ENCODE measurements at regions not wholly inside any gene's neighbourhood (a gene's known extent, or its start where the extent isn't known, plus 50 kb on each side); places are given as distances from the start of the nearest gene placed in this dataset.

- TF ChIP-seq ZBTB7A (IDR thresholded peaks at IDR 0.05; ENCODE audit: borderline replicate concordance, control insufficient read depth, low read depth, low read length) (no peak), BCLAF1 (IDR thresholded peaks at IDR 0.05; ENCODE audit: borderline replicate concordance in 1 of 2, control insufficient read depth in 1 of 2, low read depth in 2 of 2, low read length in 1 of 2) (no peak), PRPF4 (IDR thresholded peaks at IDR 0.05; ENCODE audit: insufficient read depth, low read depth, low read length, poor library complexity, severe bottlenecking) (no peak)
These were observed 460.5 kb downstream of the COG6 start (continued) for GRCh38 chr13:40116008-40116407.

- POLR2A ChIA-PET = interaction anchor here (0.7 kb wide), 1 partner anchor 17 kb away, joined by 3 read pairs; no protein-coding TSS in a partner anchor
- no peak for ATAC-seq
- in situ Hi-C loops (cut with MboI) = no loop called here
- TF ChIP-seq POLR2A (conservative IDR thresholded peaks at IDR 0.05) = no peak
- TF ChIP-seq RB1 (IDR thresholded peaks at IDR 0.05; ENCODE audit: low read depth) = no peak
- TF ChIP-seq PRDM10 (IDR thresholded peaks at IDR 0.05; ENCODE audit: partially characterized antibody) = no peak
- no peak for TF ChIP-seq ZNF740 (CRISPR knock-in tag; IDR thresholded peaks at IDR 0.05)
- TF ChIP-seq ZNF740 (tag; IDR thresholded peaks at IDR 0.05) = no peak
- TF ChIP-seq FOXP1 (CRISPR knock-in tag; IDR thresholded peaks at IDR 0.05) = no peak
- no peak for TF ChIP-seq LARP7 (IDR thresholded peaks at IDR 0.05)
- TF ChIP-seq ZNF316 (IDR thresholded peaks at IDR 0.05) = no peak
These were observed 462.9 kb downstream of the COG6 start for GRCh38 chr13:40118337-40118736.

More at GRCh38 chr13:40118337-40118736, 462.9 kb downstream of the COG6 start:
- Histone ChIP-seq H3K4me1 (replicated peaks in 1 of 2; ENCODE audit: control insufficient read depth in 2 of 2, insufficient read depth in 2 of 2, low read length in 2 of 2) (peaks cover 0 to 11% of the 10 kb centered on the region in 2 experiments; a peak in 2 of 5 replicates), H3K9ac (ENCODE audit: insufficient read depth in 1 of 2, low read depth in 2 of 2, low read length in 2 of 2) (no peak overlapping the region), H3K4me3 (no peak overlapping the region), H3K4me2 (ENCODE audit: insufficient read depth, low read length) (no peak overlapping the region), H3K9me3 (replicated peaks; ENCODE audit: control insufficient read depth, insufficient read depth, low read depth, low read length) (no peaks in the 10 kb centered on the region), H3K9me1 (ENCODE audit: control insufficient read depth, insufficient read depth, low read length) (no peaks in the 10 kb centered on the region), H4K20me1 (replicated peaks; ENCODE audit: control insufficient read depth, insufficient read depth, low read length) (no peaks in the 10 kb centered on the region), H3K36me3 (ENCODE audit: control insufficient read depth, insufficient read depth, low read length) (no peaks in the 10 kb centered on the region), H3K27ac (ENCODE audit: extremely low read depth, low read depth, low read length) (no peak overlapping the region), H2AFZ (ENCODE audit: low read depth, low read length) (no peak overlapping the region), H3K27me3 (ENCODE audit: control insufficient read depth in 2 of 2, insufficient read depth in 2 of 2, low read length in 2 of 2) (no peaks in the 10 kb centered on the region), H3K79me2 (ENCODE audit: control insufficient read depth, insufficient read depth, low read length) (no peaks in the 10 kb centered on the region)
- CTCF ChIA-PET (ENCODE audit: low intra/inter-chr PET ratio) = no interaction called here
- FAIRE-seq = no peak
- WGBS (ENCODE audit: insufficient coverage, low coverage, missing lambda C conversion rate) = 37% methylated on average over 3 of the region's 3 CpGs
- BruUV-seq (replicated peaks) = no TSS peak
- no peak for DNase-seq (ENCODE audit: extremely low read depth in 1 of 4, low spot score in 3 of 4)
- intact Hi-C loops (cut with micrococcal nuclease) = no loop called here
